Right cardiac atrium (tissue), 5 donors: ENCODE measurements at regions not wholly inside any gene's neighbourhood (a gene's known extent, or its start where the extent isn't known, plus 50 kb on each side); places are given as distances from the start of the nearest gene placed in this dataset.

Source experiments
- ATAC-seq, 2 donors: fragments of 200-7000 bp; cut with Tn5 transposase; one replicate each; pipeline versions ENCODE4 v1.8.0 to v1.9.1; 2020; ENCODE audit warnings: moderate library complexity in 2 of 2, mild to moderate bottlenecking in 1 of 2
- DNase-seq, 3 donors: peaks; one replicate each; pipeline ENCODE4 v3.0.0-alpha.2; 2020
- H3K27ac ChIP-seq: one replicate; pipeline ENCODE4 v1.5.1; 2013; ENCODE audit warnings: mild to moderate bottlenecking, low read length, control low read depth, moderate library complexity
- H3K27me3 ChIP-seq: one replicate; pipeline ENCODE4 v1.6.1; 2013; ENCODE audit not compliant: control insufficient read depth, insufficient read depth
- H3K4me1 ChIP-seq: one replicate; pipeline ENCODE4 v1.6.1; 2013; ENCODE audit warnings: low read length; ENCODE audit not compliant: control insufficient read depth, insufficient read depth
- H3K4me3 ChIP-seq: one replicate; pipeline ENCODE4 v1.5.1; 2013; ENCODE audit warnings: low read length, control low read depth
- H3K9me3 ChIP-seq: one replicate; pipeline ENCODE4 v1.6.1; 2013; ENCODE audit warnings: low read length; ENCODE audit not compliant: control insufficient read depth
- WGBS: extraction: QIAGEN DNeasy Blood & Tissue Kit; methylation state at CpG from one replicate; pipeline ENCODE4 v1.1.7; 2013; 5-methylcytosine and 5-hydroxymethylcytosine counted together
- intact Hi-C, 4 donors: fragments of 100-400 bp; cut with DNase I; formaldehyde crosslinking; loops; one replicate each; pipeline versions ENCODE4 v1.11.0 to v1.14.0; 2022 to 2023
- donor health status: healthy with polysubstance abuse.
- donor health status: DM: no; HTN: yes; CAD: no.
- donor health status: DM: no; HTN: no; CAD: no.
- donor health status: DM: no; HTN: yes; CAD: no; lungs with severe emphysema.
- donor health status: DM: yes; HTN: yes; CAD: no.

GRCh38 chr5:15014809-15015208 is 143.2 kb upstream of the ANKH start:
- intact Hi-C loops = loop anchor here in 3 of 4 donors (5.0 to 10.0 kb wide), 2 partner anchors 288 to 330 kb away; no protein-coding TSS in a partner anchor
- no peak for DNase-seq

GRCh38 chr5:15013654-15014463 is 142.3 kb upstream of the ANKH start:
- Histone ChIP-seq H3K4me3 (no peak overlapping the region), H3K9me3 (no peaks in the 10 kb centered on the region), H3K4me1 (peaks cover 2% of the 10 kb centered on the region), H3K27me3 (no peaks in the 10 kb centered on the region), H3K27ac (no peak overlapping the region)
- ATAC-seq (peak; percentile 82 to 87), DNase-seq (no peak)
- intact Hi-C loops = loop anchor here in 3 of 4 donors (5.0 to 10.0 kb wide), 2 partner anchors 287 to 329 kb away; no protein-coding TSS in a partner anchor
- WGBS = 47% methylated on average over 3 of the region's 3 CpGs

More at GRCh38 chr5:15014809-15015208, 143.2 kb upstream of the ANKH start:
- Histone ChIP-seq H3K4me3 (no peak overlapping the region), H3K27me3 (no peaks in the 10 kb centered on the region), H3K4me1 (no peaks in the 10 kb centered on the region), H3K9me3 (no peaks in the 10 kb centered on the region), H3K27ac (no peak overlapping the region)
- no peak for ATAC-seq
- WGBS = 49% methylated on average over 3 of the region's 3 CpGs

GRCh38 chr5:15012061-15012460 is 140.5 kb upstream of the ANKH start:
- Histone ChIP-seq H3K9me3 (no peaks in the 10 kb centered on the region), H3K4me3 (no peak overlapping the region), H3K27ac (no peak overlapping the region), H3K4me1 (peaks cover 2% of the 10 kb centered on the region), H3K27me3 (no peaks in the 10 kb centered on the region)
- intact Hi-C loops = loop anchor here in 3 of 4 donors (5.0 to 10.0 kb wide), 2 partner anchors 285 to 327 kb away; no protein-coding TSS in a partner anchor
- ATAC-seq = no peak
- no peak for DNase-seq

DNA sequence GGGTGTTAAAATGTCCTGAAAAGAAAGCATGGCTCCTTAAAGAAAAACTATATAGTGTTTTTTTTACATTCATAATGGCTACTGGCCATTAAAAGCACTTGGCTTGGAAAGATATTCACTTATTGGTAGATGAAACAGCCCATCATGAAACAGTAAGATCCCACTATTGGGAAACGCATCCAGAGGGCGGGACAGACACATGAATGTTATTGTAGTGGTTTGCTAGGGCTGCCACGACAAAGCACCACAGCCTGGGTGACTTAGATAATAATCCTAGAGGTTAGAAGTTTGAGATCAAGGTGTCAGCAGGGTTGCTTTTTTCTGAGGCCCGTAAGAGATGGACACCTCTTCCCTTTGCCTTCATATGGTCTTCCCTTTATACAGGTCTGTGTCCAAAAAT is 139.4 kb upstream of the ANKH start:
- Histone ChIP-seq H3K4me1 (peaks cover 2% of the 10 kb centered on the region), H3K27me3 (no peaks in the 10 kb centered on the region), H3K27ac (no peak overlapping the region), H3K9me3 (no peaks in the 10 kb centered on the region), H3K4me3 (no peak overlapping the region)
- DNase-seq (no peak), ATAC-seq (no peak)
- 87% methylated on average over 4 of the region's 4 CpGs for WGBS
- intact Hi-C loops = loop anchor here in 3 of 4 donors (5.0 to 10.0 kb wide), 2 partner anchors 284 to 326 kb away; no protein-coding TSS in a partner anchor

DNA sequence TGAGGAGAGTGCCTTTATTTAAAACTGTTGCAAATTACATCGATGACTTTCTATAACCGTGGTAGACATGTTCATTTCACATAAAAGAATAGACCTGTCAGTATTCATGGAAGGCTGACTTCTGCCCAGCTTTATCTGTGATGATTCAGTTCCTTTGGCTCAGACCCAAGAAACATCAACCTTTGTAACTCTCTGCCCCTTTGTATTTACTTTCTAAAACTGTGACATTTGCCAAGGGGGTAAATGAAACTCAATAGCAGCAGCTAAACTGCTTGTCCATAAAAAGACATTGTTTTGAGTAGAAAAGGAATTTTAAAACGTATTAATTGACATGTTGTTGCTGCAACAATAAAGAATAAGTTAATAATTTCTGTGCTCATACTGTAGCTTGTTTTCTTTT is 137.8 kb upstream of the ANKH start:
- Histone ChIP-seq H3K27ac (no peak overlapping the region), H3K4me3 (no peak overlapping the region), H3K27me3 (no peaks in the 10 kb centered on the region), H3K9me3 (no peaks in the 10 kb centered on the region), H3K4me1 (peaks cover 2% of the 10 kb centered on the region)
- ATAC-seq = peak; percentile 34 to 75
- no peak for DNase-seq
- 24% methylated on average over 3 of the region's 3 CpGs for WGBS
- intact Hi-C loops = loop anchor here in 2 of 4 donors (5.0 to 10.0 kb wide), 5 partner anchors 55 to 282 kb away; partner anchors contain the start of gene ANKH (in 1 of the 2)

DNA sequence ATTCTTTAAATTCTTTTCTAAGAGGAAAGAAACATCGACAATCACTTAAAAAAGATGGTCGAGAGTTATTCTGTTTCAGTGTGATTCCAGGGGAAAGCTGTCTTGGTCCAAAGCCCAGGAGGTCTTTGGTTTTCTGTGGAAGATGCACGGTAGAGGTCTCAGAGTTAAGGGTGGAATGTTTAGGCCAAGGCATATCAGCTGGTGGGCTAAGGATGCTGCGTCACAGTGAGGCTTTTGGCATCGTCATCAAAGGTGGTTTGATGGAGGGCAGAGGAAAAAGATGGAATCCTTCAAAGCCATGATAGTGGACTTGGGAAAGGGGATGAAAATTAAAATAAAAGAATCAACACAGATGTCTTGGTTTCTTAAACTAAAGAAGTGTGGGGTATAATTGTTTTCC is 137.3 kb upstream of the ANKH start:
- DNase-seq (no peak), ATAC-seq (no peak)
- peaks cover 2% of the 10 kb centered on the region for H3K4me1 ChIP-seq
- intact Hi-C loops = loop anchor here in 2 of 4 donors (5.0 to 10.0 kb wide), 5 partner anchors 54 to 282 kb away; partner anchors contain the start of gene ANKH (in 1 of the 2)
- no peak overlapping the region for H3K4me3 ChIP-seq
- 71% methylated on average over 5 of the region's 5 CpGs for WGBS
- H3K27ac ChIP-seq = peak overlapping the region; percentile 87
- H3K27me3 ChIP-seq = no peaks in the 10 kb centered on the region
- H3K9me3 ChIP-seq = no peaks in the 10 kb centered on the region

GRCh38 chr5:15008476-15008875 is 136.9 kb upstream of the ANKH start:
- 41% methylated on average over 8 of the region's 8 CpGs for WGBS
- no peak overlapping the region for H3K4me3 ChIP-seq
- DNase-seq (peak; percentile 93 to 97 (median 96)), ATAC-seq (peak; percentile 97 to 98)
- H3K27ac ChIP-seq = peak overlapping the region; percentile 87
- no peaks in the 10 kb centered on the region for H3K9me3 ChIP-seq
- H3K27me3 ChIP-seq = no peaks in the 10 kb centered on the region
- peaks cover 2% of the 10 kb centered on the region for H3K4me1 ChIP-seq
- intact Hi-C loops = loop anchor here in 2 of 4 donors (5.0 to 10.0 kb wide), 5 partner anchors 54 to 281 kb away; partner anchors contain the start of gene ANKH (in 1 of the 2)

DNA sequence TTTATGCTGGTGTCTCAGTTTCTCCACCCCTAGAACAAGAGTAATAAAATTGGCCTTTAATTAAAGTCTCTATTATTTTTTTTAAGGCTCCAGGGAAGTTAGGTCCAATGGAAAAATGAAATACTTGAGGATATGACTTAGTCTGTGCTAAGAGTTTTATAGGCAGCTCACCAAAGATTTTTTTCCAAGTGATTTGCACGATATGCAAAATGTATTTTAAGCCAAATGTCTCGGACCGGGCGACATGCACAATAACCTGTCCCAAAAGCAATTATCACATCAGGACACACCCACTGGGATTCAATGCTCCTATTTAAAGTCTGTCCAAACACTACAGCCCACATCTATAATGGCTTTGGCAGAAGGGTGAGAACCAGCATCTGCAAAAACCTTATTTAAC is 136.1 kb upstream of the ANKH start:
- intact Hi-C loops = loop anchor here in 2 of 4 donors (5.0 to 10.0 kb wide), 5 partner anchors 53 to 280 kb away; partner anchors contain the start of gene ANKH (in 1 of the 2)
- ATAC-seq = peak in 1 of 2 donors; percentile 47

DNA sequence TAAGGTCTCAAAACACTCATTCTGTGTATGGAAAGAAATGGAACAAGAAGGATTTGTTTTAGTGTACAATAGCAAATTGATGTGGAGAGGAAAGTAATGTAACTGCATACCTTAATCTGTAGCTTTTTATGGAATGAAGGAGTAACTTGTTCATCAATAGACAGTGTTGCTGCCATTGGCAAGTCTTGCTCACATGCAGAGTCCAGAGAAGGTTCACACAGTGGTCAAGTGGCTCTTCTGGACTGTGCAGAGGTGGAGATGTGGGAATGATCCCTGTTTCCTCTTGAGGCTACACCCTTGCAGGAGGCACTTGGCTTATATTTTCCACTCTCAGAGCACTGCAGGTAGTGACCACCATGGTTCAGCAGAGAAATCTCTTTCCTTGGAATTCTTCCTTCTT is 132.9 kb upstream of the ANKH start:
- Histone ChIP-seq H3K4me3 (no peak overlapping the region), H3K27me3 (no peaks in the 10 kb centered on the region), H3K9me3 (no peaks in the 10 kb centered on the region), H3K27ac (no peak overlapping the region), H3K4me1 (peaks cover 2% of the 10 kb centered on the region)
- DNase-seq (no peak), ATAC-seq (no peak)
- intact Hi-C loops = loop anchor here in 2 of 4 donors (10.0 kb wide), 3 partner anchors 50 to 140 kb away; no protein-coding TSS in a partner anchor

More for the DNA sequence above, 136.1 kb upstream of the ANKH start:
- no peaks in the 10 kb centered on the region for H3K27me3 ChIP-seq
- 34% methylated on average over 4 of the region's 4 CpGs for WGBS
- no peak overlapping the region for H3K27ac ChIP-seq
- H3K4me1 ChIP-seq = peaks cover 2% of the 10 kb centered on the region
- DNase-seq = no peak
- no peak overlapping the region for H3K4me3 ChIP-seq
- H3K9me3 ChIP-seq = no peaks in the 10 kb centered on the region

- no peaks in the 10 kb centered on the region for H3K27me3 ChIP-seq
- ATAC-seq = peak; percentile 87 to 89
- 46% methylated on average over 4 of the region's 4 CpGs for WGBS
- peak; percentile 47 to 72 (median 67) for DNase-seq
- no peak overlapping the region for H3K4me3 ChIP-seq
- intact Hi-C loops = loop anchor here in 3 of 4 donors (2.0 to 10.0 kb wide), 4 partner anchors 49 to 277 kb away; no protein-coding TSS in a partner anchor
- H3K9me3 ChIP-seq = no peaks in the 10 kb centered on the region
- no peak overlapping the region for H3K27ac ChIP-seq
- no peaks in the 10 kb centered on the region for H3K4me1 ChIP-seq
These were observed 131.9 kb upstream of the ANKH start for GRCh38 chr5:15003511-15003920.

- Histone ChIP-seq H3K9me3 (no peaks in the 10 kb centered on the region), H3K4me1 (no peaks in the 10 kb centered on the region), H3K4me3 (no peak overlapping the region), H3K27ac (no peak overlapping the region), H3K27me3 (no peaks in the 10 kb centered on the region)
- 37% methylated on average over 2 of the region's 2 CpGs for WGBS
- intact Hi-C loops = loop anchor here in 3 of 4 donors (2.0 to 10.0 kb wide), 4 partner anchors 48 to 276 kb away; no protein-coding TSS in a partner anchor
- ATAC-seq = no peak
- DNase-seq = no peak
These were observed 131.2 kb upstream of the ANKH start for GRCh38 chr5:15002791-15003190.
